Kidney (tissue), 13 donors: ENCODE measurements at regions not wholly inside any gene's neighbourhood (a gene's known extent, or its start where the extent isn't known, plus 50 kb on each side); places are given as distances from the start of the nearest gene placed in this dataset.

ENCODE experiments used
- DNase-seq, 5 donors: peaks; one replicate each; pipeline ENCODE4 v3.0.0-alpha.2; 2013 to 2020
- FAIRE-seq: peaks from 2 replicates; lab custom pipeline; 2012; peaks lifted over from hg19 to GRCh38; lab: Jason Lieb, UNC
- H3K27ac ChIP-seq, 2 donors: one replicate each; pipeline ENCODE4 v1.7.0; 2013; ENCODE audit warnings: low read depth in 2 of 2, low read length in 2 of 2, inconsistent platforms in 1 of 2
- H3K27me3 ChIP-seq: one replicate; pipeline ENCODE4 v1.7.1; 2013; ENCODE audit warnings: low read length, inconsistent platforms; ENCODE audit not compliant: control insufficient read depth, insufficient read depth
- H3K36me3 ChIP-seq, 3 donors: one replicate each; pipeline versions ENCODE4 v1.7.0 to v1.7.1; 2013; ENCODE audit warnings: low read length in 3 of 3, control low read depth in 1 of 3, inconsistent platforms in 1 of 3; ENCODE audit not compliant: insufficient read depth in 3 of 3, control insufficient read depth in 2 of 3
- H3K4me1 ChIP-seq, 3 donors: one replicate each; pipeline versions ENCODE4 v1.7.0 to v1.7.1; 2013; ENCODE audit warnings: low read length in 3 of 3, inconsistent platforms in 1 of 3, low read depth in 1 of 3; ENCODE audit not compliant: control insufficient read depth in 2 of 3, insufficient read depth in 2 of 3
- H3K4me3 ChIP-seq, 3 donors: one replicate each; pipeline versions ENCODE4 v1.7.0 to v1.8.1; 2013; ENCODE audit warnings: low read length in 3 of 3, control low read depth in 1 of 3, inconsistent platforms in 1 of 3
- H3K9ac ChIP-seq, 3 donors: one replicate each; pipeline versions ENCODE4 v1.7.0 to v1.7.1; 2013; ENCODE audit warnings: low read length in 3 of 3, control low read depth in 1 of 3, inconsistent platforms in 1 of 3
- H3K9me3 ChIP-seq, 3 donors: one replicate each; pipeline versions ENCODE4 v1.7.0 to v1.7.1; 2013; ENCODE audit warnings: low read length in 3 of 3, control low read depth in 1 of 3, inconsistent platforms in 1 of 3; ENCODE audit not compliant: control insufficient read depth in 2 of 3, insufficient read depth in 1 of 3
- CTCF ChIP-seq: IDR thresholded peaks from 3 replicates; pipeline ENCODE4 v1.5.1; 2012; ENCODE audit warnings: mild to moderate bottlenecking, moderate library complexity, borderline replicate concordance; ENCODE audit not compliant: insufficient read depth; ENCODE audit errors: extremely low read depth
- intact Hi-C: fragments of 100-400 bp; cut with DNase I; formaldehyde crosslinking; loops from one replicate; pipeline ENCODE4 v1.11.1; 2022
- donor health status: control.
- donor health status: control.
- donor health status: control.
- donor health status: control.
- donor health status: control.
- donor health status: DM: yes; HTN: yes; CAD: no.
- donor health status: Normal renal cell carcinoma (clear cell type).

GRCh38 chrX:38895775-38896174 lies 94.5 kb downstream of the MID1IP1 start:
- H3K27ac ChIP-seq: no peak overlapping the region
- FAIRE-seq (no peak), DNase-seq (no peak)
- H3K27me3 ChIP-seq: peaks cover 2% of the 10 kb centered on the region
- H3K9me3 ChIP-seq: no peaks in the 10 kb centered on the region
- TF ChIP-seq CTCF: no peak
- intact Hi-C loops: no loop called here
- peaks cover 0 to 3% (median 0%) of the 10 kb centered on the region in 3 donors for H3K4me1 ChIP-seq
- H3K9ac ChIP-seq: no peak overlapping the region
- no peak overlapping the region for H3K4me3 ChIP-seq
- H3K36me3 ChIP-seq: no peaks in the 10 kb centered on the region

- Histone ChIP-seq H3K4me3 (no peak overlapping the region), H3K27ac (no peak overlapping the region), H3K4me1 (peaks cover 0 to 3% (median 0%) of the 10 kb centered on the region in 3 donors), H3K27me3 (peaks cover 2% of the 10 kb centered on the region), H3K9me3 (no peaks in the 10 kb centered on the region), H3K36me3 (no peaks in the 10 kb centered on the region), H3K9ac (no peak overlapping the region)
- TF ChIP-seq CTCF: no peak
- no peak for FAIRE-seq
- intact Hi-C loops: no loop called here
- DNase-seq: no peak
These were observed 95.6 kb downstream of the MID1IP1 start for GRCh38 chrX:38896724-38897298.

- peaks cover 0 to 3% (median 0%) of the 10 kb centered on the region in 3 donors for H3K4me1 ChIP-seq
- no peak overlapping the region for H3K9ac ChIP-seq
These were observed 97.0 kb downstream of the MID1IP1 start for GRCh38 chrX:38898261-38898660.

More at GRCh38 chrX:38898261-38898660, 97.0 kb downstream of the MID1IP1 start:
- Histone ChIP-seq H3K4me3 (no peak overlapping the region), H3K27ac (no peak overlapping the region), H3K9me3 (no peaks in the 10 kb centered on the region), H3K36me3 (no peaks in the 10 kb centered on the region), H3K27me3 (peaks cover 2% of the 10 kb centered on the region)
- FAIRE-seq: no peak
- intact Hi-C loops: no loop called here
- DNase-seq: no peak
- no peak for TF ChIP-seq CTCF
